Epithelial cell of proximal tubule (primary cell): ENCODE measurements at regions not wholly inside any gene's neighbourhood (a gene's known extent, or its start where the extent isn't known, plus 50 kb on each side); places are given as distances from the start of the nearest gene placed in this dataset.

Source experiments
- DNase-seq: peaks from one replicate; pipeline ENCODE4 v3.0.0-alpha.2; 2011; ENCODE audit warnings: low read depth
- H3K4me3 ChIP-seq: 2 replicates; pipeline ENCODE4 v1.5.1; 2011; ENCODE audit warnings: low read depth, mild to moderate bottlenecking, low read length
- CTCF ChIP-seq: conservative IDR thresholded peaks from 2 replicates; pipeline ENCODE4 v1.5.1; 2012; ENCODE audit warnings: low read depth, mild to moderate bottlenecking, low read length

GRCh38 chr16:86406056-86406455, 104.3 kb upstream of the FOXF1 start:
- no peak for TF ChIP-seq CTCF
- no peak overlapping the region for H3K4me3 ChIP-seq
- DNase-seq = no peak

DNA sequence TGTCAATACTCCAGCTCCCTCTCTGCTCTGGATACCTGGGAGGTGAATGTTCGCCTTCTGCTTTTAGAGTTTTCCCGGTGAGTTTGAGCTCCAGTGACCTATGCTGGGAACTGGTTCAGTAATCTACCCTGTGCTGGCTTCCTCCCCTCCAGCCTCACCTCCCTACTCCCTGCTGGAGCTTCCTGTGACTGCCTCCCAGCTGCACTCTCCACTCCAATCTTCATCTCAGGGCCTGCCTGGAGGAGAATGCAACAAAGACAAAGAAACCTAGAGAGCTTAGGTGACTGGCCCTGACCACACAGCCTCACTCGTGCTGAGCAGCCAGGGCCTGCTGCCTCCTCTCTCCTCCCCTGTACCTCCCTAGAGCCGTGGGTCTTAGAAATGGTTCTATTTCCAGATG, 101.6 kb upstream of the FOXF1 start:
- TF ChIP-seq CTCF = no peak
- no peak overlapping the region for H3K4me3 ChIP-seq
- DNase-seq = no peak

DNA sequence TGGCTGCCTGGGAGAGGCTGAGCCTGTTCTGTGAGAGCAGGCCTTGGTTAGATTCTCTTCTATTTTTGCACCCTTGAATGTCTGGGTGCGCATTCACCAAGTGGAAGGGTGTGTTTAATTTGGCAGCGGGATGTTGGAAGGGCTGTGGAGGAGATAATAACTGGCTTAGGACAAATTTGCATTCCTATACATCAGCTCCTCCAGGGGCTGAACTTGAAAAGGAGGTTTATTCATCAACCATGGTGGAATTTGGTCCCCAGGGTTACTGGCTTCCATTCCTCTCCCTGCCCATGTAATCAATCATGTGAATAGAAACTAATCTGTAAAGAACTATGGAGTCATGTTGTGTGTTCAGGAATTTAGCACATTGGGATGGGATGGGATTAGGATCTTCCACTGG, 100.2 kb upstream of the FOXF1 start:
- no peak for TF ChIP-seq CTCF
- DNase-seq = no peak
- H3K4me3 ChIP-seq = no peak overlapping the region

DNA sequence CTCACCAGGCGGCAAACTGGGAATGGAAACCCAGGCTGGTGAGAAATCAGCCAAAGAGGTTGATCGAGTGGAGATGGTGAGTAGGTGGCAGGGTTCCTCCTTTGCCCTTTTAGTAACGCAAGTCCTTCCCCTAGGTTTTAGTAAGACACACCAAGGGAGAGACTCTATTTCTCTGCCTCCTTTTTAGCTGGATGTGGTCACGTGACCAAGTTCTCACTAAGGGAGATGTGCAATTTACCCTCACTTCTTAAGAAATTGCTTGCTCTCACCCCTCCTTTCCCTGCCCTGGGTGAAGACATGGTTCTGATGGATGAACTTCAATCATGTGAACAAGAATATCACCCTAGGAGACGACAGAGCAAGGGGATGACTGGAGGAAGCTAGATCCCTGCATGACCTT, 99.8 kb upstream of the FOXF1 start:
- DNase-seq = no peak
- H3K4me3 ChIP-seq = no peak overlapping the region
- TF ChIP-seq CTCF = no peak

- DNase-seq = no peak
- no peak for TF ChIP-seq CTCF
- no peak overlapping the region for H3K4me3 ChIP-seq
Observed at GRCh38 chr16:86411897-86412296, 98.4 kb upstream of the FOXF1 start.

GRCh38 chr16:86414991-86415740, 95.2 kb upstream of the FOXF1 start:
- no peak for DNase-seq
- no peak overlapping the region for H3K4me3 ChIP-seq
- no peak for TF ChIP-seq CTCF

DNA sequence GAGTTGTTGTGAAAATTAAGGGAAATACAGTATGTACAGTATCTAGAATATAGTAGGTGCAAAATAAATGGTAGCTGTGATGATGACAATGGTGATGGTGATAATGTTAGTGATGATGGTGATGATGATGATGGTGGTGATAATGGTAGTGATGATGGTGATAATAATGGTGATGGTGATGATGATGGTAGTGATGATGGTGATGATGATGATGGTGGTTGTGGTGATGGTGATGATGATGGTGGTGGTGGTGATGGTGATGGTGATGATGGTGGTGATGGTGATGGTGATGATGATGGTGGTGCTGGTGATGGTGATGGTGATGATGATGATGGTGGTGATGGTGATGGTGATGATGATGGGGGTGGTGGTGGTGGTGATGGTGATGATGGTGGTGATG, 91.3 kb upstream of the FOXF1 start:
- no peak overlapping the region for H3K4me3 ChIP-seq
- no peak for DNase-seq
- no peak for TF ChIP-seq CTCF
